OCI-LY1 (cell line): ENCODE measurements at regions not wholly inside any gene's neighbourhood (a gene's known extent, or its start where the extent isn't known, plus 50 kb on each side); places are given as distances from the start of the nearest gene placed in this dataset.

Experiments
- H2AFZ ChIP-seq: fragments of 200-600 bp; sonication (generic), shearing (Covaris generic); 2 replicates; pipeline ENCODE4 v1.6.0; 2014; ENCODE audit warnings: antibody characterized with exemption, mild to moderate bottlenecking, low read length
- H3F3A ChIP-seq: fragments of 200-600 bp; sonication (generic), shearing (Covaris generic); 2 replicates; pipeline ENCODE4 v1.6.0; 2014; ENCODE audit warnings: mild to moderate bottlenecking, antibody characterized with exemption, low read length, moderate library complexity; ENCODE audit not compliant: insufficient read depth
- H3K27ac ChIP-seq: fragments of 200-600 bp; sonication (generic); 2 replicates; pipeline ENCODE4 v1.5.1; 2014; ENCODE audit warnings: low read length, mixed run types, mild to moderate bottlenecking, low read depth; ENCODE audit not compliant: poor library complexity, severe bottlenecking
- H3K27me3 ChIP-seq: fragments of 200-600 bp; sonication (generic); 2 replicates; pipeline ENCODE4 v1.6.0; 2014; ENCODE audit warnings: antibody characterized with exemption, mild to moderate bottlenecking, low read length, moderate library complexity; ENCODE audit not compliant: insufficient read depth
- H3K36me3 ChIP-seq: fragments of 200-600 bp; sonication (generic); 2 replicates; pipeline ENCODE4 v1.6.1; 2014; ENCODE audit warnings: mild to moderate bottlenecking, antibody characterized with exemption, low read length, moderate library complexity, mixed read lengths; ENCODE audit not compliant: insufficient read depth
- H3K4me1 ChIP-seq: fragments of 200-600 bp; sonication (generic); 2 replicates; pipeline ENCODE4 v1.5.1; 2014; ENCODE audit warnings: mild to moderate bottlenecking, low read length, moderate library complexity; ENCODE audit not compliant: insufficient read depth, severe bottlenecking
- H3K4me2 ChIP-seq: fragments of 200-600 bp; sonication (generic), shearing (Covaris generic); 2 replicates; pipeline ENCODE4 v1.6.1; 2014; ENCODE audit warnings: low read length
- H3K4me3 ChIP-seq: fragments of 200-600 bp; sonication (generic); 2 replicates; pipeline ENCODE4 v1.5.1; 2014; ENCODE audit warnings: low read length, low read depth, mild to moderate bottlenecking, mixed read lengths; ENCODE audit not compliant: poor library complexity, severe bottlenecking
- H3K79me2 ChIP-seq: fragments of 200-600 bp; shearing (Covaris generic); 2 replicates; pipeline ENCODE4 v1.6.1; 2016; ENCODE audit warnings: mixed run types, low read length, mixed read lengths; ENCODE audit not compliant: insufficient read depth
- H3K9ac ChIP-seq: fragments of 200-600 bp; sonication (generic), shearing (Covaris generic); 2 replicates; pipeline ENCODE4 v1.6.1; 2014; ENCODE audit warnings: mild to moderate bottlenecking, low read length, mixed read lengths
- H3K9me2 ChIP-seq: fragments of 200-600 bp; sonication (generic), shearing (Covaris generic); 2 replicates; pipeline ENCODE4 v1.6.1; 2014; ENCODE audit warnings: low read depth, mild to moderate bottlenecking, low read length, mixed read lengths
- H3K9me3 ChIP-seq: fragments of 200-600 bp; shearing (Covaris generic); 2 replicates; pipeline ENCODE4 v1.6.1; 2014; ENCODE audit warnings: low read length, mixed read lengths
- H4K20me1 ChIP-seq: fragments of 200-600 bp; sonication (generic), shearing (Covaris generic); 2 replicates; pipeline ENCODE4 v1.6.0; 2016; ENCODE audit warnings: mild to moderate bottlenecking, low read length; ENCODE audit not compliant: insufficient read depth
- EZH2 ChIP-seq: fragments of 200-600 bp; sonication (generic), shearing (Covaris generic); IDR thresholded peaks from 2 replicates; pipeline ENCODE4 v1.8.0; 2017; ENCODE audit warnings: borderline replicate concordance, mixed run types, mild to moderate bottlenecking, antibody characterized with exemption, low read length, moderate library complexity, mixed read lengths
- TF ChIP-seq, protein P1 (sequence below): fragments of 200-600 bp; sonication (generic), shearing (Covaris generic); IDR thresholded peaks from 2 replicates; pipeline ENCODE4 v1.5.1; 2017; ENCODE audit warnings: mild to moderate bottlenecking, antibody characterized with exemption, low read length, moderate library complexity, mixed read lengths

DNA sequence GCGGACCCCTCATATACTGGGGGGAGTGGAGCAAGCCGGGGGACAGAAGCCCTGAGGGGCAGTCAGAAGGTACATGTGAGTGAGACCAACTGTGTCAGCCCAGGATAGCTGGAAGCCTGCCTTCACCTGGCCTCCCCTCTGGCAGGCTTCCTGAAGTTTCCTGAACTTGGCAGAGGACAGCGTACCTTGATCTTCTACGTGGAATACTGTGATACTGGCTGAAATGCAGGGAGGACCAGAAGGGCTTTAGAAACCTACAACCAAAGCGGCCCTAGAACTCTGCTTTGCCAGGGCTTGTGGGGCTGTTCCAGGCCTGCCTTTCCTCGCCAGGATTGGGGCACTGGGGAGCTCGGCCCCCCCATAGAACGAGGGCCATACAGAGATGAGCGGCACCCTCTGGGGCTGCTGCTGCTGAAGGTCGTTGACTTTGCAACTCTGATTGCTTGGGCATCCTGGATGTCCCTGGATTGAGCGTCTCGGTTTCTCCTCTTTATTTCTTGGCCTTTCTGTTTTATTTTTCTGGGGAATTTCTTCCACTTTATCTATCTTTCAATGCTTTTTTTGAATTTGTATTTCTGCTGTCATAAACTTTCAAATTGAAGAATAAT, 66.5 kb downstream of the SLC25A47 start:
- H2AFZ ChIP-seq: no peak overlapping the region
- H3K9me3 ChIP-seq: no peaks in the 10 kb centered on the region
- no peaks in the 10 kb centered on the region for H3K36me3 ChIP-seq
- TF ChIP-seq, protein P1, sequence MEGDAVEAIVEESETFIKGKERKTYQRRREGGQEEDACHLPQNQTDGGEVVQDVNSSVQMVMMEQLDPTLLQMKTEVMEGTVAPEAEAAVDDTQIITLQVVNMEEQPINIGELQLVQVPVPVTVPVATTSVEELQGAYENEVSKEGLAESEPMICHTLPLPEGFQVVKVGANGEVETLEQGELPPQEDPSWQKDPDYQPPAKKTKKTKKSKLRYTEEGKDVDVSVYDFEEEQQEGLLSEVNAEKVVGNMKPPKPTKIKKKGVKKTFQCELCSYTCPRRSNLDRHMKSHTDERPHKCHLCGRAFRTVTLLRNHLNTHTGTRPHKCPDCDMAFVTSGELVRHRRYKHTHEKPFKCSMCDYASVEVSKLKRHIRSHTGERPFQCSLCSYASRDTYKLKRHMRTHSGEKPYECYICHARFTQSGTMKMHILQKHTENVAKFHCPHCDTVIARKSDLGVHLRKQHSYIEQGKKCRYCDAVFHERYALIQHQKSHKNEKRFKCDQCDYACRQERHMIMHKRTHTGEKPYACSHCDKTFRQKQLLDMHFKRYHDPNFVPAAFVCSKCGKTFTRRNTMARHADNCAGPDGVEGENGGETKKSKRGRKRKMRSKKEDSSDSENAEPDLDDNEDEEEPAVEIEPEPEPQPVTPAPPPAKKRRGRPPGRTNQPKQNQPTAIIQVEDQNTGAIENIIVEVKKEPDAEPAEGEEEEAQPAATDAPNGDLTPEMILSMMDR: no peak
- TF ChIP-seq EZH2: no peak
- H3K9me2 ChIP-seq: no peaks in the 10 kb centered on the region
- no peaks in the 10 kb centered on the region for H3K4me1 ChIP-seq
- no peak overlapping the region for H3K4me3 ChIP-seq
- no peaks in the 10 kb centered on the region for H3F3A ChIP-seq
- H4K20me1 ChIP-seq: no peaks in the 10 kb centered on the region
- no peaks in the 10 kb centered on the region for H3K27me3 ChIP-seq
- no peak overlapping the region for H3K27ac ChIP-seq
- H3K9ac ChIP-seq: no peak overlapping the region
- H3K4me2 ChIP-seq: no peak overlapping the region
- H3K79me2 ChIP-seq: no peaks in the 10 kb centered on the region

DNA sequence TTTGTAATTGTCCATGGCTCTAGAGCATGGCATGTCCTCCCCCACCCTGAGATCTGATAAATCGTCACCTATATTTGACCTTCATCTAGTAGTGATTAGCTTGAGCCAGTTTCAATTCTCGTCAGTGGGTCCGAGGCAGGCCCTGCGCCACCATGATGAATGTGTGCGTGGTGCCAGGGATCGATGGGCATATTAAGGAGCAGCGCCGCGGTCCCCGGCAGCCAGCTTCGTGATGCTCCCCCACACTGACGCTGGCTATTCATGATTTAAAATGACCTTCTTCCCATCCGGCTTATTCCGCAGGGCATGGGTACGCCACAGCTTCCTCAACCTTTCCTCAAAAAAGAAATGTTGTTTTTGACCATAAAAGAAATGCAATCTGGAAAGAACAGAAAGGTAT, 68.0 kb downstream of the SLC25A47 start:
- no peak overlapping the region for H3K4me3 ChIP-seq
- no peaks in the 10 kb centered on the region for H3K27me3 ChIP-seq
- H2AFZ ChIP-seq: no peak overlapping the region
- no peaks in the 10 kb centered on the region for H3F3A ChIP-seq
- H3K79me2 ChIP-seq: no peaks in the 10 kb centered on the region
- no peak overlapping the region for H3K4me2 ChIP-seq
- TF ChIP-seq, protein P1: no peak
- no peak for TF ChIP-seq EZH2
- H3K36me3 ChIP-seq: no peaks in the 10 kb centered on the region
- no peak overlapping the region for H3K9ac ChIP-seq
- H3K9me3 ChIP-seq: no peaks in the 10 kb centered on the region
- H3K27ac ChIP-seq: no peak overlapping the region
- no peaks in the 10 kb centered on the region for H3K9me2 ChIP-seq
- H4K20me1 ChIP-seq: no peaks in the 10 kb centered on the region; the same call in 1 of the 2 replicates
- H3K4me1 ChIP-seq: no peaks in the 10 kb centered on the region

DNA sequence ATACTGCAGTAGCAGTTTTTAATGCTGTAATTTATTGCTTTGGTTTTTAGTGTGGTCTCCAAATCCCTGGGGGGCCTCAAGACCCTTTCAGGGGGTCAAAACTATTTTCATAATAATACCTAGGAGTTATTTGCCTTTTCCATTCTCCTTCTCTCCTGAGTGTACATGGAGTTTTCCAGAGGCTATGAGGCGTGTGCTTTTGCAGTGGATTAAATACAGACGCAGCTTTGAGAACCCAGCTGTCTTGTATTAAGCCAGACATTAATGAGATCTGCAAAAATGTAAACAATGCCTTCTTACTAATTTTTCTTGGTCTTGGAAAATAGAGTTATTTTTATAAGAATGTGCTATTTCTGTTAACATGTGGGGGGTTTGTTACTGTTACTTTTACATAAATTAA, 68.6 kb downstream of the SLC25A47 start:
- Histone ChIP-seq H3K27me3 (no peaks in the 10 kb centered on the region), H3K9me2 (no peaks in the 10 kb centered on the region), H3K36me3 (no peaks in the 10 kb centered on the region), H3K27ac (no peak overlapping the region), H3K4me2 (no peak overlapping the region), H3K9me3 (no peaks in the 10 kb centered on the region), H3K79me2 (no peaks in the 10 kb centered on the region), H3K9ac (no peak overlapping the region), H3K4me3 (no peak overlapping the region), H3K4me1 (no peaks in the 10 kb centered on the region), H2AFZ (no peak overlapping the region), H4K20me1 (no peaks in the 10 kb centered on the region; the same call in 1 of the 2 replicates), H3F3A (no peaks in the 10 kb centered on the region)
- TF ChIP-seq, protein P1: no peak
- TF ChIP-seq EZH2: no peak
